ENCODE measurements at regions not wholly inside any gene's neighbourhood (a gene's known extent, or its start where the extent isn't known, plus 50 kb on each side); places are given as distances from the start of the nearest gene placed in this dataset.
"Not testable (repeated sequence)": the region's sequence is repeated elsewhere in the genome, so short reads cannot be mapped to it uniquely, and the experiment has no call there.

DNA sequence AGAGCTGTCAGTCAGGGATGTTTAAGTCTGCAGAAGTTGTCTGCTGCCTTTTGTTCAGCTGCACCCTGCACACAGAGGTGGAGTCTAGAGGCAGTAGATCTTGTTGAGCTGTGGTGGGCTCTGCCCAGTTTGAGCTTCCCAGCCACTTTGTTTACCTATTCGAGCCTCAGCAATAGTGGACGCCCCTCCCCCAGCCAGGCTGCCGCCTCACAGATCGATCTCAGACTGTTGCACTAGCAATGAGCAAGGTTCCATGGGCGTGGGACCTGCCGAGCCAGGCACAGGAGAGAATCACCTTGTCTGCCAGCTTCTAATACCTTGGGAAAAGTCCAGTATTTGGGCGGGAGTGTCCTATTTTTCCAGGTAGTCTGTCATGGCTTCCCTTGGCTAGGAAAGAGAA lies 225.1 kb upstream of the RASA1 start:
- H2AFZ ChIP-seq (ENCODE audit: low read depth, low read length, severe bottlenecking), result no peak overlapping the region
- TF ChIP-seq, protein P1, sequence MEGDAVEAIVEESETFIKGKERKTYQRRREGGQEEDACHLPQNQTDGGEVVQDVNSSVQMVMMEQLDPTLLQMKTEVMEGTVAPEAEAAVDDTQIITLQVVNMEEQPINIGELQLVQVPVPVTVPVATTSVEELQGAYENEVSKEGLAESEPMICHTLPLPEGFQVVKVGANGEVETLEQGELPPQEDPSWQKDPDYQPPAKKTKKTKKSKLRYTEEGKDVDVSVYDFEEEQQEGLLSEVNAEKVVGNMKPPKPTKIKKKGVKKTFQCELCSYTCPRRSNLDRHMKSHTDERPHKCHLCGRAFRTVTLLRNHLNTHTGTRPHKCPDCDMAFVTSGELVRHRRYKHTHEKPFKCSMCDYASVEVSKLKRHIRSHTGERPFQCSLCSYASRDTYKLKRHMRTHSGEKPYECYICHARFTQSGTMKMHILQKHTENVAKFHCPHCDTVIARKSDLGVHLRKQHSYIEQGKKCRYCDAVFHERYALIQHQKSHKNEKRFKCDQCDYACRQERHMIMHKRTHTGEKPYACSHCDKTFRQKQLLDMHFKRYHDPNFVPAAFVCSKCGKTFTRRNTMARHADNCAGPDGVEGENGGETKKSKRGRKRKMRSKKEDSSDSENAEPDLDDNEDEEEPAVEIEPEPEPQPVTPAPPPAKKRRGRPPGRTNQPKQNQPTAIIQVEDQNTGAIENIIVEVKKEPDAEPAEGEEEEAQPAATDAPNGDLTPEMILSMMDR (IDR thresholded peaks at IDR 0.05; ENCODE audit: insufficient read depth, low read length, poor library complexity, severe bottlenecking), result no peak
- TF ChIP-seq EZH2phosphoT487 (conservative IDR thresholded peaks at IDR 0.05; ENCODE audit: low read length), result no peak
- H3K4me3 ChIP-seq (ENCODE audit: insufficient read depth, low read length, poor library complexity, severe bottlenecking), result no peak overlapping the region
- H3K79me2 ChIP-seq (ENCODE audit: insufficient read depth, low read length), result no peaks in the 10 kb centered on the region
- no peaks in the 10 kb centered on the region for H3K27me3 ChIP-seq (ENCODE audit: low read length)
- no peak overlapping the region for H3K27ac ChIP-seq (ENCODE audit: low read depth, low read length)
- no peak overlapping the region for H3K4me2 ChIP-seq (ENCODE audit: low read depth, low read length, poor library complexity, severe bottlenecking)
- H3K9ac ChIP-seq (ENCODE audit: low read length), result no peak overlapping the region
- no peaks in the 10 kb centered on the region for H4K20me1 ChIP-seq (ENCODE audit: low read depth, low read length)
- no peaks in the 10 kb centered on the region for H3K9me2 ChIP-seq (replicated peaks; ENCODE audit: insufficient read depth, low read length)
- H3F3A ChIP-seq (ENCODE audit: insufficient read depth), result no peaks in the 10 kb centered on the region
- H3K9me3 ChIP-seq (ENCODE audit: insufficient read depth, low read length), result no peaks in the 10 kb centered on the region
- H3K36me3 ChIP-seq (ENCODE audit: low read length), result no peaks in the 10 kb centered on the region

DNA sequence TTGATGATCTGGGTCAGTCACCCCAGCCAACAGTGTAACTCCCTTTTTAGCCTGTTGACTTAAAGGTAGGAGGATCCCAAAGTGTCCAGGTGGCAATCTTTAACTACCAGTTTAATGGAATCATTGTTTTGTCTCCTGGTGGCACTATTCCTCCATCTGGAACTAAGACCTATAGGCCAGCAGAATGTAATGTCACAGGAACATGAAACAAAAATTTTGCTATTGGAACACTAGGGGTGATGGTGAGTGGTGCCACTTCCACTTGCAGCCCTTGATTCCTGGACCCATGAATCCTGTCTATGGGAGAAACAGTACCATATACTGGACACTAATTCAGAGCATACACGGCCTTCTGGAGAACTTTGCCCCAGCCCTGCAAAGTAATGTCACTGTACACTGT lies 219.5 kb upstream of the RASA1 start:
- no peak overlapping the region for H2AFZ ChIP-seq (ENCODE audit: low read depth, low read length, severe bottlenecking)
- no peaks in the 10 kb centered on the region for H3K36me3 ChIP-seq (ENCODE audit: low read length)
- no peak overlapping the region for H3K4me2 ChIP-seq (ENCODE audit: low read depth, low read length, poor library complexity, severe bottlenecking)
- TF ChIP-seq EZH2phosphoT487 (conservative IDR thresholded peaks at IDR 0.05; ENCODE audit: low read length), result no peak
- TF ChIP-seq, protein P1 (IDR thresholded peaks at IDR 0.05; ENCODE audit: insufficient read depth, low read length, poor library complexity, severe bottlenecking), result no peak
- no peaks in the 10 kb centered on the region for H3K27me3 ChIP-seq (ENCODE audit: low read length)
- no peaks in the 10 kb centered on the region for H3K9me3 ChIP-seq (ENCODE audit: insufficient read depth, low read length)
- H3K4me3 ChIP-seq (ENCODE audit: insufficient read depth, low read length, poor library complexity, severe bottlenecking), result no peak overlapping the region
- H4K20me1 ChIP-seq (ENCODE audit: low read depth, low read length), result no peaks in the 10 kb centered on the region
- no peaks in the 10 kb centered on the region for H3K9me2 ChIP-seq (replicated peaks; ENCODE audit: insufficient read depth, low read length)
- no peaks in the 10 kb centered on the region for H3K79me2 ChIP-seq (ENCODE audit: insufficient read depth, low read length)
- H3F3A ChIP-seq (ENCODE audit: insufficient read depth), result no peaks in the 10 kb centered on the region
- H3K9ac ChIP-seq (ENCODE audit: low read length), result no peak overlapping the region
- no peak overlapping the region for H3K27ac ChIP-seq (ENCODE audit: low read depth, low read length)

DNA sequence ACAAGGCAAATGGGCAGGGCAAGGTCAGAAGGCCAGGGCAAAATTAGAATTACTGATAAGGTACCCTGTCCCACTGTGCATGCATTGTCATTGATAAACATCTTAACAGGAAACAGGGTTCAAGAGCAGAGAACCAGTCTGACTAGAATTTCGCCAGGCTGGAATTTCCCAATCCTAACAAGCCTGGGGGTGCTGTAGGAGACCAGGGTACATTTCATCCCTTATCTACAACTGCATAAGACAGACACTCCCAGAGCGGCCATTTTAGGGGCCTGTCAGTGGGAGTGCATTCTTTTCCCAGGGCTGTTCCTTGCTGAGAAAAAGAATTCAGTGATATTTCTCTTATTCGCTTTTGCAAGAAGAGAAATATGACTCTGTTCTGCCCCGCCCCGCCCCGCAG lies 218.7 kb upstream of the RASA1 start:
- not testable (repeated sequence) for H3K4me3 ChIP-seq (ENCODE audit: insufficient read depth, low read length, poor library complexity, severe bottlenecking); H3K9ac ChIP-seq (ENCODE audit: low read length); H2AFZ ChIP-seq (ENCODE audit: low read depth, low read length, severe bottlenecking); H3F3A ChIP-seq (ENCODE audit: insufficient read depth); H3K4me2 ChIP-seq (ENCODE audit: low read depth, low read length, poor library complexity, severe bottlenecking); H3K79me2 ChIP-seq (ENCODE audit: insufficient read depth, low read length); H3K27ac ChIP-seq (ENCODE audit: low read depth, low read length); H3K9me2 ChIP-seq (replicated peaks; ENCODE audit: insufficient read depth, low read length); H3K27me3 ChIP-seq (ENCODE audit: low read length); H4K20me1 ChIP-seq (ENCODE audit: low read depth, low read length); H3K9me3 ChIP-seq (ENCODE audit: insufficient read depth, low read length); H3K36me3 ChIP-seq (ENCODE audit: low read length)

DNA sequence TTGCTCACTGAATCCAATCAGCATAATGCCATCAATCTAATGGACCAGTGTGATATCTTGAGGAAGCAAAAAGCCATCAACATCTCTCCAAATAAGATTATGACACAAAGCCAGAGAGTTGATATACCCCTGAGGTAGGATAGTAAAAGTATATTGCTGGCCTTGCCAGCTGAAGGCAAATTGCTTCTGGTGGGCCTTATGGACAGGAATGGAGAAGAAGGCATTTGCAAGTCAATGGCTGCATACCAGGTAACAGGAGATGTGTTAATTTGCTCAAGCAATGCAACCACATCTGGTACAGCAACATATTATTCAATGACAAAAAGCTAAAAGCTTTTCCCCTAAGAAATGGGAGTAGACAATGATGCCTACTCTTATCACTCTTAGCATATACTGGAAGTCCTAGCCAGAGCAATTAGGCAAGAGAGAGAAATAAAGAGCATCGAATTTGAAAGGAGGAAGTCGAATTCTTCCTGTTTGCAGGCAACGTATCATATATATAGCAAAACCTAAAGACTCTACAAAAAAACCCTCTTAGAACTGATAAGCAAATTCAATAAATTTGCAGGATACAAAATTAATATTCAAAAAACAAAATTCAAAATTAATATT lies 216.1 kb upstream of the RASA1 start:
- Histone ChIP-seq H3K27ac (ENCODE audit: low read depth, low read length) (no peak overlapping the region), H3F3A (ENCODE audit: insufficient read depth) (no peaks in the 10 kb centered on the region), H3K36me3 (ENCODE audit: low read length) (no peaks in the 10 kb centered on the region), H3K4me2 (ENCODE audit: low read depth, low read length, poor library complexity, severe bottlenecking) (no peak overlapping the region), H3K27me3 (ENCODE audit: low read length) (no peaks in the 10 kb centered on the region), H3K9ac (ENCODE audit: low read length) (no peak overlapping the region), H3K4me3 (ENCODE audit: insufficient read depth, low read length, poor library complexity, severe bottlenecking) (no peak overlapping the region), H2AFZ (ENCODE audit: low read depth, low read length, severe bottlenecking) (no peak overlapping the region), H3K9me2 (replicated peaks; ENCODE audit: insufficient read depth, low read length) (no peaks in the 10 kb centered on the region), H4K20me1 (ENCODE audit: low read depth, low read length) (no peaks in the 10 kb centered on the region), H3K9me3 (ENCODE audit: insufficient read depth, low read length) (no peaks in the 10 kb centered on the region), H3K79me2 (ENCODE audit: insufficient read depth, low read length) (no peaks in the 10 kb centered on the region)
- TF ChIP-seq EZH2phosphoT487 (conservative IDR thresholded peaks at IDR 0.05; ENCODE audit: low read length), result no peak
- TF ChIP-seq, protein P1 (IDR thresholded peaks at IDR 0.05; ENCODE audit: insufficient read depth, low read length, poor library complexity, severe bottlenecking), result no peak
